Nephron (organoid): ENCODE measurements at regions not wholly inside any gene's neighbourhood (a gene's known extent, or its start where the extent isn't known, plus 50 kb on each side); places are given as distances from the start of the nearest gene placed in this dataset.

Source experiments
- H3K27ac Mint-ChIP-seq, 3 experiments: 2 replicates each; pipeline ENCODE4 v1.8.0; 2020; ENCODE audit warnings: mixed read lengths in 3 of 3, mild to moderate bottlenecking in 2 of 3, moderate library complexity in 1 of 3
- H3K27me3 Mint-ChIP-seq: 2 replicates; pipeline ENCODE4 v1.8.0; 2021; ENCODE audit warnings: low read depth, mild to moderate bottlenecking, moderate library complexity, mixed read lengths
- H3K36me3 Mint-ChIP-seq: 2 replicates; pipeline ENCODE4 v1.8.0; 2020; ENCODE audit warnings: low read depth, mixed read lengths
- H3K4me1 Mint-ChIP-seq: 2 replicates; pipeline ENCODE4 v1.8.0; 2020; ENCODE audit warnings: mixed read lengths
- H3K4me3 Mint-ChIP-seq, 3 experiments: 2 replicates each; pipeline ENCODE4 v1.8.0; 2020; ENCODE audit warnings: mild to moderate bottlenecking in 3 of 3, mixed read lengths in 3 of 3, moderate library complexity in 2 of 3
- H3K9me3 Mint-ChIP-seq: 2 replicates; pipeline ENCODE4 v1.8.0; 2020; ENCODE audit warnings: mixed read lengths
- CTCF ChIP-seq, 3 experiments: fragments of 200-600 bp; sonication (generic); IDR thresholded peaks; one replicate each; pipeline ENCODE4 v1.5.0; 2021; ENCODE audit warnings: antibody characterized with exemption in 3 of 3; ENCODE audit not compliant: unreplicated experiment in 3 of 3

DNA sequence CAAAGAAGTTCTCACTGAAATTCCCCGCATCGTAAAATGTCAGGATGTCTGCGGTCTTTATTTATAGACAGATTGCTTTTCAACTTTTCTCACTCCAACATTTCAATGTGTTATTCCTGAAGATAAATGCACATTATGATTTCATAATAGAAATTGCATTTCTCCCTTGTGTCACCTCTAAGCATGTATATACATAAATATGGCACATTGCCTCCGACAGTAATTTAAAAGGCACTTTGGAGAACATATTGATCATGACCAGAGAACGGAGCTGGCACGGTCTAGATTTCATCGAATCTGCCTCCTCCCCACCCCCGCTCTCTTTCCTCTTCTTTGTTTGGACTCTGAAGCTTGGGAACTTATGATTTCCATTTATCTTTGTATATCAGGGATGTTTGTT, 54.9 kb upstream of the IGSF21 start:
- Mint-ChIP-seq H3K4me3 (no peak overlapping the region), H3K4me1 (no peaks in the 10 kb centered on the region), H3K9me3 (peaks cover 6% of the 10 kb centered on the region), H3K27me3 (peaks cover 71% of the 10 kb centered on the region), H3K27ac (no peak overlapping the region), H3K36me3 (no peaks in the 10 kb centered on the region)
- no peak for TF ChIP-seq CTCF (IDR thresholded peaks at IDR 0.05; ENCODE audit: unreplicated experiment in 3 of 3)

DNA sequence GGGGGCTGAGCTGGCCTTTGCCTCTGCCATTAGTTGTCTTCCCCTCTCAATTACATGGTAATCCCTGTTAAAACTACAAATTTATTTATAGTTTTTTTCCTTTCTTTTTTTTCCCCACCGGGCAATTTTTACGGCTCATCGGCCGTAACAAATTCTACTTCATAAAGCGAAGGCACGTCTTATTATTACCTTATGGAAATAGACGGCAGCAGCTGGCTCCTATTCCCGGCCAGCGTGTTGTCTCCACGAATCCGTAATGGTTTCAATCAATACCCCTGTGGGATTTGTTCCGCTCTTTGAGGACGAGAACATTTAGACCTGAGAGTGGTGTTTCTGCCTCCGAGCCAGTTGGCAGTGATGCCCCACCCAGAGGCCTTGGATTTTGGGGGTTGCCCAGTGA, 52.4 kb upstream of the IGSF21 start:
- H3K4me3 Mint-ChIP-seq: no peak overlapping the region
- H3K36me3 Mint-ChIP-seq: no peaks in the 10 kb centered on the region
- peak overlapping the region in 1 of 3 experiments; percentile 47 for H3K27ac Mint-ChIP-seq
- TF ChIP-seq CTCF (IDR thresholded peaks at IDR 0.05; ENCODE audit: unreplicated experiment in 3 of 3): no peak
- H3K4me1 Mint-ChIP-seq: no peaks in the 10 kb centered on the region
- H3K27me3 Mint-ChIP-seq: peaks cover 78% of the 10 kb centered on the region
- H3K9me3 Mint-ChIP-seq: no peaks in the 10 kb centered on the region

- Mint-ChIP-seq H3K4me3 (no peak overlapping the region), H3K27ac (no peak overlapping the region), H3K36me3 (no peaks in the 10 kb centered on the region), H3K4me1 (no peaks in the 10 kb centered on the region), H3K27me3 (peaks cover 81% of the 10 kb centered on the region), H3K9me3 (no peaks in the 10 kb centered on the region)
- no peak for TF ChIP-seq CTCF (IDR thresholded peaks at IDR 0.05; ENCODE audit: unreplicated experiment in 3 of 3)
Observed at GRCh38 chr1:18056545-18056944, 51.1 kb upstream of the IGSF21 start.

GRCh38 chr1:18057623-18058022, 50.0 kb upstream of the IGSF21 start:
- TF ChIP-seq CTCF (IDR thresholded peaks at IDR 0.05; ENCODE audit: unreplicated experiment in 3 of 3): no peak
- Mint-ChIP-seq H3K4me1 (no peaks in the 10 kb centered on the region), H3K27me3 (peaks cover 80% of the 10 kb centered on the region), H3K27ac (no peak overlapping the region), H3K9me3 (peaks cover 2% of the 10 kb centered on the region), H3K36me3 (no peaks in the 10 kb centered on the region), H3K4me3 (no peak overlapping the region)
